NCI-H748 treated with DMSO at 0.1 percent for 48 hours (cell line): ENCODE measurements at regions not wholly inside any gene's neighbourhood (a gene's known extent, or its start where the extent isn't known, plus 50 kb on each side); places are given as distances from the start of the nearest gene placed in this dataset.
A peak's percentile ranks its signal among the peaks of the same experiment; 100 is the strongest.
"Not testable (repeated sequence)": the region's sequence is repeated elsewhere in the genome, so short reads cannot be mapped to it uniquely, and the experiment has no call there.

Experiments
- DNase-seq: peaks from one replicate; lab custom pipeline; 2025; lab: John Stamatoyannopoulos, UW

DNA sequence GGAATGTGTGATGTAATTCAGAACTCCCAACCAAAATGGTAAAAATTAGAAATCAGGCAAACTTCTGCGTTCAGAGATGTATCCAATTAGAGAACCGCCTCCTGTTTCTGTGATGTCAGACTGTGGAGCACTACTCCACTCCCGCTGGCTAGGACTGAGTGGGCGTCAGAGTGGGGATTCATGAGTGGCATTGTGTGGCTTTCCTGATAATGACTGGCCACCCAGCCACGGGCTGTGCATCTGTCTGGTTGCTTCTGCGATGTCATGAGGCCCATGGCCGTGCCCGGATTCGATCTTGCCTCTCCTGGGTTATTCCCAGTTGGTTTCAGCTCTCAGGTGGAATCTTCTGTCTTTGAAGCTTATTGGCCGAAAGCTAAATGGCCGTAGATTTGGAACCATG, 87.1 kb upstream of the KCNA1 start:
- DNase-seq = no peak

- DNase-seq = no peak
These were observed 85.3 kb upstream of the KCNA1 start for GRCh38 chr12:4824380-4824779.

DNA sequence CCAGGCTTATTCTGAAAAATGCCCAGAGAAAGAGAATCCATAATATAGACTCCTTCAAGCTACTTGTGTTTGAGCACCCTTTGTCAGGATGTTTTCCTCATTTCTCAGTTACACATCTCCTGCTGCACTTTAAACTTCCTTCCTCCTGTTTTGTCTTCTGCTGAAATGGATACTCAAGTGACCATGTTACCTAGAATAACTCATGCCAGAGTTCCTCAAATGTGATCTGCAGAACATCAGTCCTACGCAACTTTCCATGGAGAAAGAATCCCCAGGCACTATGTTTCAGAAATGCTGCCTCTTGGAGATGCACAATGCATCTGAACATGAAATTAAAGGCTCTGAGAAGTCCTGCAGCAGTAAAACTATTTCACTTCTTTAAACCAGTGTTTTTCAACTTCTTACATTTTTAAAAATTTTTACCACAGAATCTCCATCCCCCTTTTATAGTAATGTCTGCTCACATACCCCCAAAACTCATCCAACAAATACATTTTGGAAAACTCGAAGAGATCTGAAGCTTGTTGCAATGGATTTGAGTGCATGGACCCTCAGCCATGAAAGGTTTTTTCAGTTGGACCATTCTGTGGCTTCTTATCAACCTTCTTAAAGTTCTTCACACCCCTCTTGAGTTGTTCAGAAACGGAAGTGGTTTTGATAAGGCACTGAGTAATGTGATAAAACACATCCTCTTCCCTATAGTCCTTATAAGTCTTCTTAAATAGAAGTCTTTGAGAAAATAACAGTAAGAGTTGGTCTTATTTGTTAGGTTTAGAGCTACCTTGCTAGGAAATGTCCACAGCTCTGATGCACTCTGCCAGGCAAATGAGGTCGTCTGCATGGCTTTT, 84.5 kb upstream of the KCNA1 start:
- no peak for DNase-seq

GRCh38 chr12:4826909-4827308, 82.8 kb upstream of the KCNA1 start:
- no peak for DNase-seq

- DNase-seq = no peak
These were observed 81.5 kb upstream of the KCNA1 start for GRCh38 chr12:4828176-4828575.

- no peak for DNase-seq
These were observed 80.4 kb upstream of the KCNA1 start for GRCh38 chr12:4829161-4829792.

DNA sequence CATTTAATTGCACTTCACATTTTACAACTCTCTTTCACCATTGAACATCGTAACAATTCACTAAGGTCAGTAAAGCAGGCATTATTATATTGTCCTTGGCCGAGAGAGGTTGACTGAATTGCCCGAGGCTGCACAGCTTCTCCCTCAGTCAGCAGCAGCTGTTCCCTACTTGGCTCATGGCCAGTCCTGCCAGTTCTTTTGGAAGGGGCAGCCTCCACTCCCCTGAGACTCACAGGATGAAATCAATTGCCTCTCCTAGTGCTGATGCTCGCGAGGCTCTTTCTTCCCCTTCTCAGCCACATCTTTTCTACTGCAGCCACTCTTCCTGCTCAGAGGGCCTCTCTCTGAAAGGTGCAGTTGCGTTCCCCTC, 79.9 kb upstream of the KCNA1 start:
- DNase-seq = no peak

GRCh38 chr12:4830556-4831210, 79.0 kb upstream of the KCNA1 start:
- no peak for DNase-seq

- no peak for DNase-seq
These were observed 76.7 kb upstream of the KCNA1 start for GRCh38 chr12:4833053-4833452.

- DNase-seq = no peak
These were observed 76.2 kb upstream of the KCNA1 start for GRCh38 chr12:4833524-4833923.

DNA sequence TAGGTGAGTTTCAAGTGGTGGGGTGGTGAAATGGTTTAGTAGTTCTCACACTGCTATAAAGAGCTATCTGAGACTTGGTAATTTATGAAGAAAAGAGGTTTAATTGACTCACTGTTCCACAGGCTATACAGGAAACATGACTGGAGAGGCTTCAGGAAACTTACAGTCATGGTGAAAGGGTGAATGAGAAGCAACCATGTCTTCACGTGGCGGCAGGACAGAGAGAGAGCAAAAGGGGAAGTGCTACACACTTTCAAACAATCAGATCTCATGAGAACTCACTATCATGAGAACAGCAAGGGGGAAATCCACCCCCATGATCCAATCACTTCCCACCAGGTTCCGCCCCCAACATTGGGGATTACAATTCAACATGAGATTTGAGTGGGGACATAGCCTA, 67.3 kb upstream of the KCNA1 start:
- DNase-seq = not testable (repeated sequence)

- DNase-seq = no peak
These were observed 65.8 kb upstream of the KCNA1 start for GRCh38 chr12:4843907-4844306.

GRCh38 chr12:4847713-4848112, 62.0 kb upstream of the KCNA1 start:
- DNase-seq = no peak

DNA sequence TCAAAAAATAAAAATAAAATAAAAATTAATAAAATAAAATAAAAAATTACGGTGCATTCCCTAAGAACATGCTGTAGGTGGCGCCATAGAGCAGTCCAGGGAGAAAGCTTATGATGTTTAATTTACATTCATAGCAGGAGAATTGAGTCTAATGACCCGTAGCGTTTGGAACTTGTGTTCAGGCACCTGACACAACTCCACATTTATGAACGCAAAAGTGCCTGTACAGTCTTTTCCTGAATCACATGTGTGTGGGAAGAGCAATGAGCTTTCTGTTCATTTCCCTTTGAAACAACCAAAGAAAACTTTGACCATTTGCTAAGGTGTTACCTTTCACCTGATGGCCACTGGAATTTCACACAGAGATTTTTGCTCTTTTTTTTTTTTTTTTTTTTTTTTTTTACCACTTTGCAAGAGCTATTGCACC, 60.6 kb upstream of the KCNA1 start:
- DNase-seq = no peak

DNA sequence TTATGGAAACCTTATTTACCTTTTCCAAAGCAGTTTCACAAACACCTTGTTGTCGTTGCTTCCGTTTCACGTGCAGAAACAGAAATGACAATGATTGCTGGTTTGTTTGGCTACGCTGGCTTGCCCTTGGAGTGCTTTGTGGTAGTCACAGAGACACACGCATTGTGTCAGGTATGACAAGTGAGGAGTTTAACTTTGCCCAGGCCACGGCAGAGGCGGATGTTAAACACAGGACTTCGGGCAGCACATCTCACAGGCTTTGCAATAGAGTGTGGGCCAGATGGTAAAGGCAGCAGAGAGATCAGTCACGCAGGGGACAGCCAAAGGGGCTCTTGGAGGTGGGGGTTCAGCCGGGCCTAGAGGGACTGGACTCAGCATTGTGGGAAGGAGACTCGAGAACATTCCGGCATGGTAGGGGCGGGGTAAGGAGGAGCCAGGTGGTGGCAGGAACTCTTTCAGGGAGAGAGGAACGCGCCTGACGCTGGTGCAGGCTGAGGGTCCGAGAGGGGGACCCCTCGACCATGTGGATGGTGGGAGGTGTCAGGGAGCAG, 59.8 kb upstream of the KCNA1 start:
- DNase-seq = no peak

- DNase-seq = no peak
These were observed 58.8 kb upstream of the KCNA1 start for GRCh38 chr12:4850857-4851380.

DNA sequence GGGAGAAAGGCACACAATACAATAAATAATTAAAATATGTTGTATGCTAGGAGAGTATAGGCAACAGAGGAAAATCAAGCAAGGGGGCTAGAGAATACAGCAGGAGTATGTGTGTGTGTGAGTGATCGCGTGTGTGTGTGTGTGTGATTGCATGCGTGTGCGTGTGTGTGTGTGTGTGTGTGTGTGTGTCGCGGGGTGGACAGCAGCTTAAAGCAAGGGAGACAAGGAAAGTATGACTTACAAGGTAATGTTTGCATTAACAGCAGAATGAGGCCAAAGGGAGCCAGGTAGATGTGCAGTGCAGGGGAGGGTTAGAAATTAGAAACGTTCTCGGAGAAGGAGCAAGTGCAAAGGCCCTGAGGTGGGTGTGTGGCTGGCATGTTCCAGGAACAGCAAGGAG, 57.4 kb upstream of the KCNA1 start:
- DNase-seq = no peak

DNA sequence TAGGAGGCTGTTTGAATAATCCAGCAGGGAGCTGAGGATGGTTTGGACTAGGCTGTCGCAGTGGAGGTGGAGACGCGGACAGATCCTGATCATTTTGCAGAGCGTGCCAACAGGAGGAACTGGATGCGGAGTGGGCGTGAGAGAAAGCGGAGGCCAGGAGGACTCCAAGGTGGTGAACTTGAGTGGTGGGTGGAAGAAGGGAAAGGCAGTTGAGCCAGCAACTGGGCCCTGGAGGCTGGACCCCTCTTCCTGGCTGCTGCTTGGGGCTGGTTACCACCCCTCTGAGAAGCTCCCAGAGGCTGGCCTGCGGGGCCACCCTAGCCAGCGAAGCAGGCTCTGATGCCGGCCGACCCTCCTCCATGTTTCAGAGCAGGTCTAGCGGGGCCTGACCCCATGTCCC, 56.8 kb upstream of the KCNA1 start:
- DNase-seq = no peak

DNA sequence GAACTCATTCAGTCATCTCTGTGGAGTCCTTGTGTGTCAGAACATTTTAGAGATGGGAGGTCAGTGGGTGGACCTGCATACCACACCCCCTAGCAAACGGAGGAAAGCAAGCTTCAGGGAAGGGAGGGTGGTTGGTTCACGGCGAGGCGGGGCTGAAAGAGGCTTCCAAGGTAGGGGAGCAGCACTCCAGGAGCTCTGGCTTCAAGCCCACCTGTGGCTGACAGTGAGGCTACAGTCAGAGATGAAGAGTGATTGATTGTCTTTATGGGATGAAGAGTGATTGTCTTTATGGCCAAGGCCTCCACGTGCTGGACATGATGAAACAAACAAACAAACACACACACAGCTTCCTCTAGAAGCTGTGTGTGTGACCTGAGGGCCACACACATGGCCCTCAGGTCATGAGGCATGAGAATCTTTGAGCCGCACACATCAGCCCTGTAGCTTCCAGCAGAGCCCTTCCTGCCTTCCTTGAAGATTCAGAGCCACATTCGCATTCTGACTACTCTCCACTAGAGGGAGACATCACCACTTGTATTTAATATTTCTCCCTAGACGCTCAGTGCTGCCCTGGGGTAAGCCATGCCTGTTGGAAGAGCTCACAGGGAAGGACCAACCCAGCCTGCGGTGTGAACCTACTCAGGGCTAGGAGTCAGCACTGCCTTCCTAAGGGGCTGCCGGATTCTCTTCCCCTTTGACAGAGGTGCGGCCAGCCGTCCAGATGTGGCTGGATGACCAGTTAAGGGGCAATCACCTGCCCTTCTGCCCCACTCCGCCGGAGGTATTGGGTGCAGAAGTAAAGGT, 54.4 kb upstream of the KCNA1 start:
- DNase-seq = peak; percentile 51

DNA sequence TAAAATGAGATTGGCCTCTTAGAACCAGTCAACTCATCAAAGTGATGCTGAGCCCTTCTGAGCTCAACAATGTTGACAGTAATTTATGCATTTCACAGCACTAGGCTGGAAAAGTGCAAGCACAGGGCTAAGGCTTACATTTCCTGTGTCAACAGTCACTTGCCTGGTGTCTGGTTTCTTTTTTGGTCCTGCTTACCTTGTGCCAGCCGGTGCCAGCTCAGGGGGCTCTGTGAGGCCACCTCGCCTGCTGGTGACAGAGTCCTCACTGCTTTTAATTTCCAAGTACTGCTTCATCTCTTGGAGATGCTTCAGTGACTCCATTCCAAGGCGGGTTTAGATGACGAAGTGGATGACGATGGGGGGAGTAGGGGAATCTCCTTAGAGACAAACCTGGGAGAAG, 53.1 kb upstream of the KCNA1 start:
- DNase-seq = no peak

DNA sequence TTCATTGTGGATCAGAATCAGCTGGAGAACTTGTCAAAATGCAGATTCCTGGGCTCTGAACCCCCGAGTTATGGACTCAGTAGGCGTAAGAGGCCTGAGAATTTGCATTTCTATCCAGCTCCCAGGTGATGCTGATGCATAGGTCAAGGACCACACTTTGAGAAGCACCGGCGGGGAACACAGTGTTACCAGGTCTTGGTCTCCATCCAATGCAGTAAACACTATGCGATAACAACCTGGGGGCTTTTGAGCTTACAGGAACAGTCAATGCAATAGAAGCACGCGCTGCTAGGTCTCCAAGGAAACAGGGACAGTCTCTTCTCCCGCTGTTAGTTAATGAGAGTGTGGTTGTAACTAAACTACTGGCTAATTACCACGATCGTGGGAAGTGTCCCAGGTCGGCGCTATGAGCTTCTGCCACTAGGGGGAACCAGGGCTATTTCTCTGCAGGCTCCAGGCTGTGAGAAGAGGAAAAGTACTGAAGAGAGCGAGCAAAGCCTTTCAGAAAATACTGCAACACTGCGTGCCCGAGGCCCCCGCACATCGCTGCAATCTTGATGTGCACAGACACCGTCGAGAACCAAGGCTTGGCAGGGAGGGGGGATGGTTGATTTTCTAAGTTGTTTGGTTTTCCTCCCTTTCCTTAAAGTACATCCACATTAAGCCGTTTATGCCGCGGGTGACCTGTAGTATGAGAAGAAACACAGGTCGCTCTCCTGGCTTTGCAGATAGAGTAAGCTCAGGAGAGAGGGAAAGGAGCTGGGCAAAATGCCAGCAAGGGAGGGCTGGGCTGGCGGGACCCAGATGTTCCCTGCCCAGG, 52.0 kb upstream of the KCNA1 start:
- peak; percentile 84 for DNase-seq
